Lower leg skin (tissue), 4 donors: ENCODE measurements at regions not wholly inside any gene's neighbourhood (a gene's known extent, or its start where the extent isn't known, plus 50 kb on each side); places are given as distances from the start of the nearest gene placed in this dataset.

Experiments
- DNase-seq, 2 donors: peaks; one replicate each; pipeline ENCODE4 v3.0.0-alpha.2; 2019; ENCODE audit warnings: low spot score in 2 of 2
- H3K4me3 ChIP-seq: fragments of 200-600 bp; sonication (generic); 2 replicates; pipeline ENCODE4 v1.5.1; 2017; ENCODE audit warnings: mild to moderate bottlenecking, low read depth; ENCODE audit not compliant: poor library complexity, severe bottlenecking
- POLR2A ChIP-seq, 2 donors: fragments of 450-650 bp; IDR thresholded peaks; one replicate each; pipeline ENCODE4 v1.6.1; 2016 to 2017; ENCODE audit warnings: antibody characterized with exemption in 2 of 2, mild to moderate bottlenecking in 1 of 2, moderate library complexity in 1 of 2
- WGBS, 2 donors: methylation state at CpG; one replicate each; pipeline ENCODE4 v1.1.5; 2018; 5-methylcytosine and 5-hydroxymethylcytosine counted together
- intact Hi-C: fragments of 100-400 bp; cut with DNase I; formaldehyde crosslinking; loops from one replicate; pipeline ENCODE4 v1.15.0; 2023; ENCODE audit warnings: low total_unique reads
- TF ChIP-seq, protein P1 (sequence below), 3 donors: fragments of 450-650 bp; IDR thresholded peaks; one replicate each; pipeline ENCODE4 v1.5.1; 2016; ENCODE audit warnings: antibody characterized with exemption in 3 of 3, mild to moderate bottlenecking in 3 of 3, moderate library complexity in 2 of 3

DNA sequence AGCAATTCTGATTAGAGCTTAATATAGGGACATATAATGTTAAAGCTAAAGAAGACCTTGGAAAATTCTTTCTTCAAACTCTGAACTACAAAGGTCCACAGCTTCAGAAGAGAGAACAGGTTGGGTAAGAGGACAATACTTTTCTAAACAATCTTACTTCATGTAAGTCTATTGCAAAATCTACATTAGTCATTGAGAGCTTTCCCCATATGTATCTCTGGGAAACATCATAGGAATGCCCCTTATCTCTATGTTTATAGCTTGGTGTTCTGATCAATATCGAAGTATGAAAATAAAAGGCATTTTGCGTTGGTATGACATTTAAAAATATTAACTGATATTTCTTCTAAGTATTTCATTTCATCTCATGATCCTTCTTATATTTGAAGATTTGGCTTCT is 962.6 kb downstream of the AACS start:
- WGBS, 2 donors, result 88 to 96% methylated on average over 2 of the region's 2 CpGs
- intact Hi-C loops, result no loop called here
- no peak overlapping the region for H3K4me3 ChIP-seq
- DNase-seq, result no peak
- no peak for TF ChIP-seq POLR2A (IDR thresholded peaks at IDR 0.05)
- TF ChIP-seq, protein P1, sequence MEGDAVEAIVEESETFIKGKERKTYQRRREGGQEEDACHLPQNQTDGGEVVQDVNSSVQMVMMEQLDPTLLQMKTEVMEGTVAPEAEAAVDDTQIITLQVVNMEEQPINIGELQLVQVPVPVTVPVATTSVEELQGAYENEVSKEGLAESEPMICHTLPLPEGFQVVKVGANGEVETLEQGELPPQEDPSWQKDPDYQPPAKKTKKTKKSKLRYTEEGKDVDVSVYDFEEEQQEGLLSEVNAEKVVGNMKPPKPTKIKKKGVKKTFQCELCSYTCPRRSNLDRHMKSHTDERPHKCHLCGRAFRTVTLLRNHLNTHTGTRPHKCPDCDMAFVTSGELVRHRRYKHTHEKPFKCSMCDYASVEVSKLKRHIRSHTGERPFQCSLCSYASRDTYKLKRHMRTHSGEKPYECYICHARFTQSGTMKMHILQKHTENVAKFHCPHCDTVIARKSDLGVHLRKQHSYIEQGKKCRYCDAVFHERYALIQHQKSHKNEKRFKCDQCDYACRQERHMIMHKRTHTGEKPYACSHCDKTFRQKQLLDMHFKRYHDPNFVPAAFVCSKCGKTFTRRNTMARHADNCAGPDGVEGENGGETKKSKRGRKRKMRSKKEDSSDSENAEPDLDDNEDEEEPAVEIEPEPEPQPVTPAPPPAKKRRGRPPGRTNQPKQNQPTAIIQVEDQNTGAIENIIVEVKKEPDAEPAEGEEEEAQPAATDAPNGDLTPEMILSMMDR (IDR thresholded peaks at IDR 0.05), result no peak

DNA sequence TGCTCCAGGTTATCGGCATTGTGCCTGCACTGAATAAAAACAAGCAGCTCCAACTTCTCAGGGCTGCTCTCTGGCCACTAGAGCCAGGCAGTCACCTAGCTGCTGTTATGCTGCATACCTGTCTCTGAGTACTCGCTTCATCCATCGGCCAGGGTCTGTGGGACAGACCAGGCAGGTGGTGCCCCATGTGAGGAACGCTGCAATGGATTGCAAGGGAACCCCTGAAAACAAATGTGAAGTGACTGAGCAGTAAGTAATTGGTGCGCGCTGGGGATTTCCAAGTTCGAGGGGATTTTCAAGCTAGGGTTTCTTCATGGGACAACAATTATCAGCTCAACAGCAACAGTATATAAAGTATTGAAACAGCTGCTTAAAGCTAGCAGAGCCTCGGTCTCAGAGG is 965.3 kb downstream of the AACS start:
- H3K4me3 ChIP-seq, result no peak overlapping the region
- 73% methylated on average over 8 of the region's 8 CpGs for WGBS, 2 donors
- TF ChIP-seq, protein P1 (IDR thresholded peaks at IDR 0.05), result no peak
- DNase-seq, result no peak
- intact Hi-C loops, result no loop called here

DNA sequence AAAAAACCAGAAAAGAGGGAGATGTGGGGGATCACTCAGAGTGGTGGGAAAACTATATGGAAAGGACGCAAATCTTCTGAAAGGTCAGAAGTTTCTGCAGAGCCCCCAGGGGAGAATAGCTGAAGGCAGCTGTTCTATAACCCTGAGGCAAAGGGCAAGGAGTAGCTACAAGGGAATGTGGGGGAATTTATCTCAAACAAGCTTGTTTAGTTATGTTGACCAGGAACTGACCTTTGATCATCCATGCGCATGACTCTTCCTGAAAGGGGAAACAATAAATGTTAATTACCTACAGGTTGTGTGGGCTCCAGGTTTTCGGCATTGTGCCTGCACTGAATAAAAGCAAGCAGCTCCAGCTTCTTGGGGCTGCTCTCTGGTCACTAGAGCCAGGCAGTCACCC is 968.5 kb downstream of the AACS start:
- WGBS, 2 donors, result 47 to 50% methylated on average over 3 of the region's 3 CpGs
- intact Hi-C loops, result no loop called here
- H3K4me3 ChIP-seq, result no peak overlapping the region
- DNase-seq, result no peak
- TF ChIP-seq, protein P1 (IDR thresholded peaks at IDR 0.05), result no peak
- TF ChIP-seq POLR2A (IDR thresholded peaks at IDR 0.05), result no peak

DNA sequence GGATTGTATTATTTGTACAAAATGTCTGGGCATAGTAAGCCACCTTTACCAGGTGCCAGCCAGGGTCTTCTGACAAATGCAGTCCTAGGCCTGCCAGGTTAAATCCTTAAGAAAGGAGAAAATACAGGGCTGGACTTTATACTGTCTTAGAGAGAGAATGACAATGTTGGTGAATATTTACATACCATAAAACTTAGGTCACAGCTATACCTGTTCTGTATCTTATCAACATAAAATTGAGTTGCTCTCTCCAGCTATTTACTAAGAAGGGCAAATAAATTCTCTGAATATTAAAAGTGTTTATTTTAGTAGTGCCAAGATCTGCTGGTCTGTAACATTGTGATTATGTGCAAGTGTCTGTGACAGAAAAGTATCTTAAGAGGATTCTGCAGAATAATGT is 971.1 kb downstream of the AACS start:
- no peak overlapping the region for H3K4me3 ChIP-seq
- intact Hi-C loops, result no loop called here

DNA sequence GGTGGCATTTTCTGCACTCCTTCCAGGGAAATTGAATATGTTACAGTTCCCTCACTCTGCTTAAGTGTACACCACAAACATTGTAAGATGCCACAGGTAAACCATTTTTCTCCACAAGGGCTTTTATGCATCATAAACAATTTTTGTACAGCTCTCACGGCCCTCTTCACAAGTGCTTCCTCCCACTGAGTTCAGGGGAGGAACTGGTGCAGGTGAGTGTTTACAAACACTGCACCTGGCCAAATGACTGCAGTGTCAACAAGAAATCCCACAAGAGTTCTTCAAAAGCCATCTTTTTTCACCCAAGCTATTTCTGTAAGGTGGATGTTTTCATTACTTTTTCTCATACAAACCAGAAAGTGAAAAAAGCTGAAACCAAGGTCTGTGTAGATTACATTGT is 973.2 kb downstream of the AACS start:
- WGBS, 2 donors, result 50 to 52% methylated on average over 1 of the region's 1 CpG
- DNase-seq, result no peak
- no peak for TF ChIP-seq POLR2A (IDR thresholded peaks at IDR 0.05)
- TF ChIP-seq, protein P1 (IDR thresholded peaks at IDR 0.05), result no peak
- no peak overlapping the region for H3K4me3 ChIP-seq
- intact Hi-C loops, result no loop called here

More for the DNA sequence above, 971.1 kb downstream of the AACS start:
- no peak for TF ChIP-seq POLR2A (IDR thresholded peaks at IDR 0.05)
- TF ChIP-seq, protein P1 (IDR thresholded peaks at IDR 0.05), result no peak
- no peak for DNase-seq

DNA sequence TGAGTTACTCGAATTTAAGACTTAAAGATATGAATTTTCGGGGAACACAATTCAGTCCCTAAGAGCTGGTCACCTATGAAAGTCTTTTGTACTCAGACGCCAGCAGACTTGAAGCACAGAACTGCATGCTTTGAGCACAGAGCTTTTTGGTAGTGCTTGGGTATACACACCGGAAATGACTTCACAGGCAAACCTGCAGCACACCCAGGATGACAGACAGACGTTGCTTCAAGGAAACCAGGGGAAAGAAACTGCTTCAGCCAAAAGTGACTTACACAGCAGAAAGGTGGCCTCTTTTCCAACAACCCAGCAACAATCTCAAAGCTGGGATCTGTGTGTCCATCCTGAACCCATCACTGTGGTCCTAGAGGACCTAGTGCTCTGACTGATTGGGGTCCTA is 975.1 kb downstream of the AACS start:
- TF ChIP-seq, protein P1 (IDR thresholded peaks at IDR 0.05), result no peak
- TF ChIP-seq POLR2A (IDR thresholded peaks at IDR 0.05), result no peak
- no peak for DNase-seq
- 63 to 80% methylated on average over 5 of the region's 5 CpGs for WGBS, 2 donors
- H3K4me3 ChIP-seq, result no peak overlapping the region
- intact Hi-C loops, result no loop called here
